HepG2 (cell line): ENCODE measurements at regions not wholly inside any gene's neighbourhood (a gene's known extent, or its start where the extent isn't known, plus 50 kb on each side); places are given as distances from the start of the nearest gene placed in this dataset.

Experiments used
- ATF3 ChIP-seq: sonication (generic); formaldehyde crosslinking; IDR thresholded peaks from 2 replicates; pipeline ENCODE4 v1.4.0; 2020; ENCODE audit warnings: missing genetic modification reagents
- CTCF ChIP-seq: sonication (generic); formaldehyde crosslinking; IDR thresholded peaks from 2 replicates; pipeline ENCODE4 v1.5.0; 2020; ENCODE audit warnings: mild to moderate bottlenecking, missing genetic modification reagents, moderate library complexity
- EZH2 ChIP-seq: conservative IDR thresholded peaks from 2 replicates; pipeline ENCODE4 v1.6.1; 2012; ENCODE audit warnings: mild to moderate bottlenecking, low read depth, low read length, moderate library complexity
- KDM1A ChIP-seq: IDR thresholded peaks from 2 replicates; pipeline ENCODE4 v1.6.1; 2016; ENCODE audit warnings: missing compliant biosample characterization
- RNF2 ChIP-seq: fragments of 450-650 bp; conservative IDR thresholded peaks from 2 replicates; pipeline ENCODE4 v1.6.1; 2016; ENCODE audit warnings: low read depth
- ZBTB40 ChIP-seq, 2 experiments: fragments of 450-650 bp in 1 of 2; sonication (generic) in 1 of 2; formaldehyde crosslinking in 1 of 2; IDR thresholded peaks; 2 replicates each; pipeline versions ENCODE4 v1.6.1 to v1.8.0; 2016 to 2022; ENCODE audit warnings: antibody characterized with exemption in 1 of 2, mild to moderate bottlenecking in 1 of 2, missing genetic modification reagents in 1 of 2
- ZNF12 ChIP-seq: sonication (generic); formaldehyde crosslinking; IDR thresholded peaks from 2 replicates; pipeline ENCODE4 v1.5.0; 2020; ENCODE audit warnings: missing genetic modification reagents
- ZNF558 ChIP-seq: sonication (generic); formaldehyde crosslinking; IDR thresholded peaks from 2 replicates; pipeline ENCODE4 v1.9.0; 2022; ENCODE audit warnings: mild to moderate bottlenecking, missing genetic modification reagents, borderline replicate concordance
- ZNF569 ChIP-seq: sonication (generic); formaldehyde crosslinking; IDR thresholded peaks from 2 replicates; pipeline ENCODE4 v1.5.0; 2020; ENCODE audit warnings: mild to moderate bottlenecking, missing genetic modification reagents, moderate library complexity, borderline replicate concordance
- ZNF597 ChIP-seq: sonication (generic); formaldehyde crosslinking; IDR thresholded peaks from 2 replicates; pipeline ENCODE4 v1.5.0; 2020; ENCODE audit warnings: missing genetic modification reagents
- ZNF776 ChIP-seq: sonication (generic); formaldehyde crosslinking; IDR thresholded peaks from 2 replicates; pipeline ENCODE4 v1.4.0; 2020; ENCODE audit warnings: mild to moderate bottlenecking, missing genetic modification reagents

- TF ChIP-seq ZNF569 (CRISPR knock-in tag) (no peak), ATF3 (CRISPR knock-in tag) (no peak), ZNF597 (CRISPR knock-in tag) (no peak), KDM1A (CRISPR knock-in tag) (no peak), CTCF (no peak), ZNF558 (no peak), ZNF12 (CRISPR knock-in tag) (no peak), EZH2 (no peak), ZBTB40 (IDR thresholded peaks at IDR 0.05) (no peak), ZBTB40 (CRISPR knock-in tag; IDR thresholded peaks at IDR 0.05) (no peak), ZNF776 (CRISPR knock-in tag) (no peak), RNF2 (no peak)
Observed at GRCh38 chr5:6289239-6289638, 89.1 kb downstream of the MED10 start.
